ENCODE measurements at regions not wholly inside any gene's neighbourhood (a gene's known extent, or its start where the extent isn't known, plus 50 kb on each side); places are given as distances from the start of the nearest gene placed in this dataset.
A peak's percentile ranks its signal among the peaks of the same experiment; 100 is the strongest.
"Not testable (repeated sequence)": the region's sequence is repeated elsewhere in the genome, so short reads cannot be mapped to it uniquely, and the experiment has no call there.

- no peak for DNase-seq
Measured at GRCh38 chr5:152177626-152178349, 227.3 kb downstream of the NMUR2 start.

GRCh38 chr5:152171888-152172287 lies 233.2 kb downstream of the NMUR2 start:
- no peak for DNase-seq

GRCh38 chr5:152170350-152170749 lies 234.7 kb downstream of the NMUR2 start:
- DNase-seq, result no peak

GRCh38 chr5:152164860-152165259 lies 240.2 kb upstream of the GLRA1 start:
- no peak for DNase-seq

- not testable (repeated sequence) for DNase-seq
Measured at GRCh38 chr5:152159894-152160293, 235.2 kb upstream of the GLRA1 start.

GRCh38 chr5:152154452-152154851 lies 229.8 kb upstream of the GLRA1 start:
- DNase-seq, result not testable (repeated sequence)

GRCh38 chr5:152151940-152152339 lies 227.3 kb upstream of the GLRA1 start:
- DNase-seq, result no peak

GRCh38 chr5:152151113-152151512 lies 226.5 kb upstream of the GLRA1 start:
- DNase-seq, result no peak

- DNase-seq, result no peak
Measured at GRCh38 chr5:152147286-152147685, 222.6 kb upstream of the GLRA1 start.

GRCh38 chr5:152146566-152146965 lies 221.9 kb upstream of the GLRA1 start:
- no peak for DNase-seq

GRCh38 chr5:152144556-152144955 lies 219.9 kb upstream of the GLRA1 start:
- no peak for DNase-seq

GRCh38 chr5:152144030-152144429 lies 219.4 kb upstream of the GLRA1 start:
- no peak for DNase-seq

- peak in 1 of 2 donors; percentile 1 for DNase-seq
Measured at GRCh38 chr5:152142840-152143469, 218.3 kb upstream of the GLRA1 start.

- DNase-seq, result no peak
Measured at GRCh38 chr5:152140347-152140746, 215.7 kb upstream of the GLRA1 start.

GRCh38 chr5:152137063-152137462 lies 212.4 kb upstream of the GLRA1 start:
- DNase-seq, result no peak

- DNase-seq, result no peak
Measured at GRCh38 chr5:152136321-152136720, 211.7 kb upstream of the GLRA1 start.

GRCh38 chr5:152135827-152136226 lies 211.2 kb upstream of the GLRA1 start:
- no peak for DNase-seq

GRCh38 chr5:152125661-152126205 lies 201.1 kb upstream of the GLRA1 start:
- no peak for DNase-seq

GRCh38 chr5:152124409-152125041 lies 199.9 kb upstream of the GLRA1 start:
- DNase-seq, result no peak

- no peak for DNase-seq
Measured at GRCh38 chr5:152118676-152119470, 194.2 kb upstream of the GLRA1 start.

GRCh38 chr5:152116934-152117333 lies 192.3 kb upstream of the GLRA1 start:
- no peak for DNase-seq

- no peak for DNase-seq
Measured at GRCh38 chr5:152113401-152113800, 188.8 kb upstream of the GLRA1 start.

- no peak for DNase-seq
Measured at GRCh38 chr5:152107220-152107619, 182.6 kb upstream of the GLRA1 start.
